ENCODE measurements at regions not wholly inside any gene's neighbourhood (a gene's known extent, or its start where the extent isn't known, plus 50 kb on each side); places are given as distances from the start of the nearest gene placed in this dataset.

- TF ChIP-seq YY1 (IDR thresholded peaks at IDR 0.05; ENCODE audit: insufficient read depth, insufficient read length): no peak
- TF ChIP-seq ZNF274 (IDR thresholded peaks at IDR 0.05; ENCODE audit: low read depth, low read length): no peak
- no peak for TF ChIP-seq SUZ12 (IDR thresholded peaks at IDR 0.05; ENCODE audit: extremely low read depth, insufficient read depth, insufficient read length)
Measured at GRCh38 chr18:78901923-78902794, 77.5 kb upstream of the SALL3 start.
